ENCODE measurements at regions not wholly inside any gene's neighbourhood (a gene's known extent, or its start where the extent isn't known, plus 50 kb on each side); places are given as distances from the start of the nearest gene placed in this dataset.

DNA sequence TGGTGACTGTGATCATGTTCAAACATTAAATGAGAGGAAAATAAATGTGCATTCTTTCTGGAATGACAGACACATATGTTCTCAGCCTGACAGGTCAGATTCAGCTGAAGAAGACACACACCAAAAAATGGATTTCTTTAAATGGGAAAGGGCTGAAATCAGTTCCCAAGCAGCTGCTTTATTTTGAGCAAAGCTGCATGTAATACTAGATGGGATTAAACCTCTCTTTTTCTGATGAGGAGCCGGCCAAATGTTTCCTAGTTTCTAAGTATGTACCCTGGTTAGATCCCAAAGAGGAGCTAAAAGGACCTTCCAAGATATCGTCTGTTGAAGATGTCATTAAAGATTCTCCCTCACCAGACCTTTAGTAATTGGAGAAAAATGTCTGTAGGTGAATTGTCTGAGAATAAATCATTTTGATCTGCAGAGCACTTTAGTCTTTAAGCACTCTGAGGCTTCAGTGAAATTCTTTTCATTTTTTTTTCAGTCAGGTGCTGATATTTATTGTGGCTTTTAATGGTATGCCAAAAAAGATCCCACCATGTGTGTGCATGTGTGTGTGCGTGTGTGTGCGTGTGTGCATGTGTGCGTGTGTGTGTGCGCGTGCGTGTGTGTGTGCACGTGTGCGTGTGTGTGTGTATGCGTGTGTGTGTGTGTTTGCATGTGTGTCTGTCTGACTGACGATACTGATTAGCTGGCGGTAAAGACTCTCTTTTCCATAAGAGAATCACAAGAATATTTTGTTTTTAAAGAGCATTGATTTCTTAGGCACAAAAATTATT lies 175.8 kb downstream of the IRS1 start:
- Mint-ChIP-seq H3K9me3 (peaks cover 5% of the 10 kb centered on the region), H3K27me3 (ENCODE audit: low read depth) (no peaks in the 10 kb centered on the region), H3K36me3 (ENCODE audit: low read depth) (no peaks in the 10 kb centered on the region), H3K27ac (ENCODE audit: unreplicated experiment) (no peak overlapping the region), H3K4me1 (peaks cover 7% of the 10 kb centered on the region), H3K4me3 (no peak overlapping the region)
- TF ChIP-seq CTCF (conservative IDR thresholded peaks at IDR 0.05), result no peak
- DNase-seq (ENCODE audit: low read depth, low spot score), result no peak

GRCh38 chr2:226622484-226622883 lies 177.1 kb downstream of the IRS1 start:
- peak; percentile 29 for TF ChIP-seq CTCF (conservative IDR thresholded peaks at IDR 0.05)
- no peaks in the 10 kb centered on the region for H3K36me3 Mint-ChIP-seq (ENCODE audit: low read depth)
- no peak for DNase-seq (ENCODE audit: low read depth, low spot score)
- H3K4me3 Mint-ChIP-seq, result no peak overlapping the region
- no peaks in the 10 kb centered on the region for H3K27me3 Mint-ChIP-seq (ENCODE audit: low read depth)
- H3K9me3 Mint-ChIP-seq, result peaks cover 3% of the 10 kb centered on the region
- peaks cover 8% of the 10 kb centered on the region for H3K4me1 Mint-ChIP-seq
- H3K27ac Mint-ChIP-seq (ENCODE audit: unreplicated experiment), result no peak overlapping the region

DNA sequence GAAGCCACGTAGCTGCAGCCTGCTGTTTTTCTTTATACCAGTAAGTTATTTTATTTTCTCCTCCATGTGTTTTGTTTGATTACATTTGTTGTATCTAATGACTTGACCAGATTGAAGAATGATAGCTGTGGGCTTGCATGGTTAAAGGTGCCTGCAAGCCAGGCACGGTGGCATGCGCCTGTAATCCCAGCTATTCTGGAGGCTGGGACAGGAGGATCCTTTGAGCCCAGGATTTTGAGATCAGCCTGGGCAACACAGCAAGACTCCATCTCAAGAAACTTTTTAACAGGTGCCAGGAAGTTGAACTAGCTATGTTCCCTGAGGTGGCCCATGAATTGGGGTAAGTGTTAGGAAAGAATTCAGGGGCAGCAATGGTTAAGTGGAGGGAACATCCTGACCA lies 179.4 kb downstream of the IRS1 start:
- no peaks in the 10 kb centered on the region for H3K36me3 Mint-ChIP-seq (ENCODE audit: low read depth)
- H3K4me3 Mint-ChIP-seq, result no peak overlapping the region
- TF ChIP-seq CTCF (conservative IDR thresholded peaks at IDR 0.05), result no peak
- no peak for DNase-seq (ENCODE audit: low read depth, low spot score)
- no peaks in the 10 kb centered on the region for H3K9me3 Mint-ChIP-seq
- H3K27me3 Mint-ChIP-seq (ENCODE audit: low read depth), result no peaks in the 10 kb centered on the region
- peaks cover 8% of the 10 kb centered on the region for H3K4me1 Mint-ChIP-seq
- H3K27ac Mint-ChIP-seq (ENCODE audit: unreplicated experiment), result no peak overlapping the region

DNA sequence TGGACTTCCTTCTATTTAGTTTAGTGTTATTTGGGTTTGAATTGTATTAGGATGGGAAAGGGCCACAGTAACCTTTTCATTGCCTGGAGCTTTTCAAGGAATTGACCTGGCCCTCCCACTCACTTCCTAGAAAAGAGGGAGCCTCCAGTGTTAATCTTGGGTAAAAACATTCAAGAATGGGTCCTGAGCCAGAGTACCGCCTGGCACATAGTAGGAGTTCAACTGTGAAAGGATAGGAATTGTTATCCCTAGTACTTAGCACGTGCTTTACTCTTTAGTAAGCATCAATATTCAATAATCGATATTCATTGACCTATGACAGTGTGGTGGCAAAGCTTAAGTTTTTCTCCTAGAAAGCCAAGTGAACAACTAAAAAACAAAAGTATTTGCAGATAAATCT lies 179.9 kb downstream of the IRS1 start:
- Mint-ChIP-seq H3K4me1 (peaks cover 8% of the 10 kb centered on the region), H3K27ac (ENCODE audit: unreplicated experiment) (no peak overlapping the region), H3K4me3 (no peak overlapping the region), H3K36me3 (ENCODE audit: low read depth) (no peaks in the 10 kb centered on the region), H3K9me3 (no peaks in the 10 kb centered on the region), H3K27me3 (ENCODE audit: low read depth) (no peaks in the 10 kb centered on the region)
- TF ChIP-seq CTCF (conservative IDR thresholded peaks at IDR 0.05), result no peak
- DNase-seq (ENCODE audit: low read depth, low spot score), result no peak

DNA sequence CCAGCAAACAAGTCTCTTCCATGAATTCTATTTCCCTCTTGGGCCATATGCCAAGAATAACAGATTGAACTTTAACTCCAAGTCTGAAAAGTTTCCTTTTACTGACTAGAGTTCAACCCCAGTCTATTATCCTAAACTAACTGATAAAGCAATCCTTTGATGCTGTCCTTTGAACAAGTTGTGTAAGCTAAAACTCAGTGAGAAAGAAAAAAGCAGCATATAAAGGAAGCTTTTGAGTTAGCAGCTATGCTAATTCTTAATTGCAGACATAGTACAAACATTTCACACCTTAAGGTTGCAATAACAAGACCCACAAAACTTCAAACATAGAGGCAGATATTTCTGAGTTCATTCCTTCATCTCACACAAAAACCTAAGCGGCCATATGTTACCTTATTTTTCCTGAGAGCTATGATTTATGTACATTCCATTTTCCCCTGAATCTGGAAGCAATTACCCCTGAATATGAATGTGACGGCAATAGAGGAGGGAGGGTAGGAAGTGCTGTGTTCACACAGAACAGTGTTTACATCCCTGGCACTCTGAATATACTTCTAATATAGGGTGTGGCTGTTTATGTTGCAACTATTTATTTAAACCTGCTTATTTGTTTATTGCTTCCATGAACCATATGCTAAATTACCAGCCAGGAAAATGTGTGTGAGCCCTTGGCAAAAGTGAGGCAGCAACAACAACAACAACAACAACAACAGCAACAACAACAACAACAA lies 180.6 kb downstream of the IRS1 start:
- Mint-ChIP-seq H3K9me3 (no peaks in the 10 kb centered on the region), H3K36me3 (ENCODE audit: low read depth) (no peaks in the 10 kb centered on the region), H3K27ac (ENCODE audit: unreplicated experiment) (no peak overlapping the region), H3K4me1 (peaks cover 8% of the 10 kb centered on the region), H3K27me3 (ENCODE audit: low read depth) (no peaks in the 10 kb centered on the region), H3K4me3 (no peak overlapping the region)
- DNase-seq (ENCODE audit: low read depth, low spot score), result no peak
- no peak for TF ChIP-seq CTCF (conservative IDR thresholded peaks at IDR 0.05)
